ENCODE measurements at regions not wholly inside any gene's neighbourhood (a gene's known extent, or its start where the extent isn't known, plus 50 kb on each side); places are given as distances from the start of the nearest gene placed in this dataset.

GRCh38 chr5:60338846-60339245, 361.1 kb downstream of the DEPDC1B start:
- Histone ChIP-seq H3K9me3 (ENCODE audit: low read length) (no peaks in the 10 kb centered on the region), H3F3A (ENCODE audit: low read length, unreplicated experiment) (no peaks in the 10 kb centered on the region), H2AFZ (ENCODE audit: low read length) (no peak overlapping the region), H3K27me3 (ENCODE audit: low read length) (peaks cover 8% of the 10 kb centered on the region; the same call in 1 of the 2 replicates), H3K27ac (ENCODE audit: low read length) (no peak overlapping the region), H4K20me1 (ENCODE audit: low read length) (no peaks in the 10 kb centered on the region), H3K4me3 (ENCODE audit: low read length) (no peak overlapping the region), H3K4me2 (ENCODE audit: low read length) (no peak overlapping the region), H3K9ac (ENCODE audit: low read length) (no peak overlapping the region), H3K9me2 (replicated peaks; ENCODE audit: low read length) (no peaks in the 10 kb centered on the region), H3K36me3 (ENCODE audit: low read depth, low read length) (no peaks in the 10 kb centered on the region), H3K79me2 (ENCODE audit: low read length) (no peaks in the 10 kb centered on the region), H3K4me1 (ENCODE audit: insufficient read depth, low read length) (peaks cover 9% of the 10 kb centered on the region; the same call in 1 of the 2 replicates)
- POLR2A ChIA-PET (ENCODE audit: unreplicated experiment), result no interaction called here
- intact Hi-C loops (cut with micrococcal nuclease), result no loop called here
- DNase-seq, result no peak
- ATAC-seq, result no peak
- CTCF ChIA-PET, result no interaction called here
- no TSS peak for BruUV-seq (replicated peaks)
- no peak for TF ChIP-seq EZH2 (IDR thresholded peaks at IDR 0.05; ENCODE audit: low read length, unreplicated experiment)
- TF ChIP-seq EZH2phosphoT487 (IDR thresholded peaks at IDR 0.05; ENCODE audit: borderline replicate concordance, low read length), result no peak
- TF ChIP-seq CTCF (conservative IDR thresholded peaks at IDR 0.05; ENCODE audit: low read depth, low read length), result no peak

GRCh38 chr5:60336491-60336890, 363.5 kb downstream of the DEPDC1B start:
- no peaks in the 10 kb centered on the region for H3K9me2 ChIP-seq (replicated peaks; ENCODE audit: low read length)
- CTCF ChIA-PET, result no interaction called here
- no peak overlapping the region for H3K4me3 ChIP-seq (ENCODE audit: low read length)
- no peak overlapping the region for H3K4me2 ChIP-seq (ENCODE audit: low read length)
- DNase-seq, result no peak
- POLR2A ChIA-PET (ENCODE audit: unreplicated experiment), result no interaction called here
- H3K9ac ChIP-seq (ENCODE audit: low read length), result no peak overlapping the region
- intact Hi-C loops (cut with micrococcal nuclease), result no loop called here
- H3K36me3 ChIP-seq (ENCODE audit: low read depth, low read length), result no peaks in the 10 kb centered on the region
- H4K20me1 ChIP-seq (ENCODE audit: low read length), result no peaks in the 10 kb centered on the region
- no TSS peak for BruUV-seq (replicated peaks)
- H3K27ac ChIP-seq (ENCODE audit: low read length), result no peak overlapping the region
- no peaks in the 10 kb centered on the region for H3K9me3 ChIP-seq (ENCODE audit: low read length)
- no peak for TF ChIP-seq EZH2phosphoT487 (IDR thresholded peaks at IDR 0.05; ENCODE audit: borderline replicate concordance, low read length)
- no peak for TF ChIP-seq CTCF (conservative IDR thresholded peaks at IDR 0.05; ENCODE audit: low read depth, low read length)
- TF ChIP-seq EZH2 (IDR thresholded peaks at IDR 0.05; ENCODE audit: low read length, unreplicated experiment), result no peak
- H3K4me1 ChIP-seq (ENCODE audit: insufficient read depth, low read length), result peaks cover 20% of the 10 kb centered on the region; the same call in 1 of the 2 replicates
- ATAC-seq, result no peak
- no peaks in the 10 kb centered on the region for H3F3A ChIP-seq (ENCODE audit: low read length, unreplicated experiment)
- H3K79me2 ChIP-seq (ENCODE audit: low read length), result no peaks in the 10 kb centered on the region
- no peak overlapping the region for H2AFZ ChIP-seq (ENCODE audit: low read length)
- no peaks in the 10 kb centered on the region for H3K27me3 ChIP-seq (ENCODE audit: low read length)

- no peak overlapping the region for H3K9ac ChIP-seq (ENCODE audit: low read length)
Observed at GRCh38 chr5:60335913-60336312, 364.1 kb downstream of the DEPDC1B start.

More at GRCh38 chr5:60335913-60336312, 364.1 kb downstream of the DEPDC1B start:
- H3K9me2 ChIP-seq (replicated peaks; ENCODE audit: low read length), result no peaks in the 10 kb centered on the region
- H2AFZ ChIP-seq (ENCODE audit: low read length), result no peak overlapping the region
- ChIA-PET POLR2A (ENCODE audit: unreplicated experiment) (no interaction called here), CTCF (no interaction called here)
- no peaks in the 10 kb centered on the region for H3K27me3 ChIP-seq (ENCODE audit: low read length)
- no peak overlapping the region for H3K27ac ChIP-seq (ENCODE audit: low read length)
- no TSS peak for BruUV-seq (replicated peaks)
- H3K4me3 ChIP-seq (ENCODE audit: low read length), result no peak overlapping the region
- no peaks in the 10 kb centered on the region for H3K9me3 ChIP-seq (ENCODE audit: low read length)
- no peaks in the 10 kb centered on the region for H4K20me1 ChIP-seq (ENCODE audit: low read length)
- intact Hi-C loops (cut with micrococcal nuclease), result no loop called here
- H3K4me2 ChIP-seq (ENCODE audit: low read length), result no peak overlapping the region
- no peak for TF ChIP-seq EZH2 (IDR thresholded peaks at IDR 0.05; ENCODE audit: low read length, unreplicated experiment)
- no peak for TF ChIP-seq EZH2phosphoT487 (IDR thresholded peaks at IDR 0.05; ENCODE audit: borderline replicate concordance, low read length)
- TF ChIP-seq CTCF (conservative IDR thresholded peaks at IDR 0.05; ENCODE audit: low read depth, low read length), result no peak
- no peak for ATAC-seq
- H3F3A ChIP-seq (ENCODE audit: low read length, unreplicated experiment), result no peaks in the 10 kb centered on the region
- H3K4me1 ChIP-seq (ENCODE audit: insufficient read depth, low read length), result peaks cover 20% of the 10 kb centered on the region; the same call in 1 of the 2 replicates
- no peak for DNase-seq
- no peaks in the 10 kb centered on the region for H3K79me2 ChIP-seq (ENCODE audit: low read length)
- H3K36me3 ChIP-seq (ENCODE audit: low read depth, low read length), result no peaks in the 10 kb centered on the region
